T1000 (cell line): ENCODE measurements at regions not wholly inside any gene's neighbourhood (a gene's known extent, or its start where the extent isn't known, plus 50 kb on each side); places are given as distances from the start of the nearest gene placed in this dataset.
"Not testable (repeated sequence)": the region's sequence is repeated elsewhere in the genome, so short reads cannot be mapped to it uniquely, and the experiment has no call there.

Experiments
- DNase-seq: peaks from one replicate; lab custom pipeline; 2025; ENCODE audit warnings: mixed read lengths; lab: John Stamatoyannopoulos, UW

GRCh38 chr3:130800829-130801228 is 54.2 kb upstream of the PIK3R4 start:
- DNase-seq = no peak

- DNase-seq = no peak
Measured at GRCh38 chr3:130801473-130801872, 54.8 kb upstream of the PIK3R4 start.

- no peak for DNase-seq
Measured at GRCh38 chr3:130811557-130811956, 64.9 kb upstream of the PIK3R4 start.

GRCh38 chr3:130814691-130815472 is 68.3 kb upstream of the PIK3R4 start:
- no peak for DNase-seq

- DNase-seq = no peak
Measured at GRCh38 chr3:130816561-130817445, 70.2 kb upstream of the PIK3R4 start.

- DNase-seq = not testable (repeated sequence)
Measured at GRCh38 chr3:130818066-130818465, 71.4 kb upstream of the PIK3R4 start.

GRCh38 chr3:130820976-130821375 is 72.9 kb upstream of the ATP2C1 start:
- peak; percentile 7 for DNase-seq

GRCh38 chr3:130821806-130822205 is 72.1 kb upstream of the ATP2C1 start:
- no peak for DNase-seq

GRCh38 chr3:130823241-130823884 is 70.5 kb upstream of the ATP2C1 start:
- no peak for DNase-seq

GRCh38 chr3:130823996-130824395 is 69.9 kb upstream of the ATP2C1 start:
- no peak for DNase-seq

- DNase-seq = no peak
Measured at GRCh38 chr3:130825762-130826299, 68.1 kb upstream of the ATP2C1 start.

- no peak for DNase-seq
Measured at GRCh38 chr3:130826516-130827182, 67.2 kb upstream of the ATP2C1 start.

- DNase-seq = no peak
Measured at GRCh38 chr3:130827486-130827885, 66.4 kb upstream of the ATP2C1 start.

- no peak for DNase-seq
Measured at GRCh38 chr3:130828948-130829947, 64.6 kb upstream of the ATP2C1 start.

- DNase-seq = no peak
Measured at GRCh38 chr3:130831719-130832400, 62.0 kb upstream of the ATP2C1 start.

GRCh38 chr3:130832401-130832746 is 61.5 kb upstream of the ATP2C1 start:
- DNase-seq = not testable (repeated sequence)

- DNase-seq = no peak
Measured at GRCh38 chr3:130834476-130834875, 59.4 kb upstream of the ATP2C1 start.

- DNase-seq = no peak
Measured at GRCh38 chr3:130835483-130835882, 58.4 kb upstream of the ATP2C1 start.

GRCh38 chr3:130838898-130839600 is 54.8 kb upstream of the ATP2C1 start:
- no peak for DNase-seq
